DND-41 (cell line): ENCODE measurements at regions not wholly inside any gene's neighbourhood (a gene's known extent, or its start where the extent isn't known, plus 50 kb on each side); places are given as distances from the start of the nearest gene placed in this dataset.

ENCODE experiments used
- ATAC-seq: fragments of 200-7000 bp; cut with Tn5 transposase; 3 replicates; pipeline ENCODE4 v1.9.1; 2021; ENCODE audit warnings: low read depth; ENCODE audit not compliant: insufficient read depth
- DNase-seq: peaks from one replicate; pipeline ENCODE4 v3.0.0-alpha.2; 2020
- H2AFZ ChIP-seq: 2 replicates; pipeline ENCODE4 v1.6.0; 2012; ENCODE audit warnings: low read depth, low read length
- H3K27ac ChIP-seq: 2 replicates; pipeline ENCODE4 v1.5.1; 2012; ENCODE audit warnings: low read length, inconsistent platforms
- H3K27me3 ChIP-seq: fragments of 200-600 bp; sonication (generic); 2 replicates; pipeline ENCODE4 v1.6.0; 2012; ENCODE audit warnings: low read length, mild to moderate bottlenecking, inconsistent platforms; ENCODE audit not compliant: insufficient read depth, poor library complexity
- H3K36me3 ChIP-seq: 2 replicates; pipeline ENCODE4 v1.5.1; 2012; ENCODE audit warnings: low read length, inconsistent platforms; ENCODE audit not compliant: insufficient read depth
- H3K4me1 ChIP-seq: 2 replicates; pipeline ENCODE4 v1.5.1; 2012; ENCODE audit warnings: mild to moderate bottlenecking, low read length; ENCODE audit not compliant: insufficient read depth
- H3K4me2 ChIP-seq: 2 replicates; pipeline ENCODE4 v1.6.0; 2012; ENCODE audit warnings: mild to moderate bottlenecking, moderate library complexity, low read length, inconsistent platforms; ENCODE audit not compliant: insufficient read depth
- H3K4me3 ChIP-seq, 2 experiments: fragments of 200-600 bp in 1 of 2; shearing (Covaris generic) in 1 of 2; 2 replicates each; pipeline ENCODE4 v1.5.1; 2012 to 2016; ENCODE audit warnings: inconsistent platforms in 2 of 2, low read length in 2 of 2, mild to moderate bottlenecking in 2 of 2, low read depth in 1 of 2, moderate library complexity in 1 of 2
- H3K79me2 ChIP-seq: 2 replicates; pipeline ENCODE4 v1.6.0; 2012; ENCODE audit warnings: low read length, inconsistent platforms; ENCODE audit not compliant: insufficient read depth
- H3K9ac ChIP-seq: 2 replicates; pipeline ENCODE4 v1.6.0; 2012; ENCODE audit warnings: low read depth, mild to moderate bottlenecking, inconsistent platforms, low read length, moderate library complexity
- H3K9me3 ChIP-seq: 2 replicates; pipeline ENCODE4 v1.5.1; 2012; ENCODE audit warnings: low read length, moderate library complexity, mild to moderate bottlenecking, inconsistent platforms; ENCODE audit not compliant: insufficient read depth, severe bottlenecking
- H4K20me1 ChIP-seq: 2 replicates; pipeline ENCODE4 v1.6.0; 2012; ENCODE audit warnings: low read length; ENCODE audit not compliant: insufficient read depth
- CTCF ChIP-seq: IDR thresholded peaks from 2 replicates; pipeline ENCODE4 v1.5.1; 2012; ENCODE audit warnings: borderline replicate concordance, low read length, moderate library complexity, mild to moderate bottlenecking; ENCODE audit not compliant: poor library complexity, severe bottlenecking; ENCODE audit errors: extremely low read depth
- EZH2 ChIP-seq: IDR thresholded peaks from 3 replicates; pipeline ENCODE4 v1.6.1; 2012; ENCODE audit warnings: borderline replicate concordance, low read depth, mild to moderate bottlenecking, moderate library complexity, low read length, inconsistent platforms; ENCODE audit not compliant: severe bottlenecking

GRCh38 chr13:107832500-107833100 is 382.7 kb downstream of the LIG4 start:
- Histone ChIP-seq H3K4me2 (no peak overlapping the region), H3K4me1 (no peaks in the 10 kb centered on the region), H3K27me3 (no peaks in the 10 kb centered on the region), H3K9ac (no peak overlapping the region), H3K36me3 (no peaks in the 10 kb centered on the region), H3K9me3 (no peaks in the 10 kb centered on the region), H3K79me2 (no peaks in the 10 kb centered on the region), H3K27ac (no peak overlapping the region), H2AFZ (no peak overlapping the region), H3K4me3 (no peak overlapping the region), H4K20me1 (no peaks in the 10 kb centered on the region)
- no peak for ATAC-seq
- no peak for DNase-seq
- no peak for TF ChIP-seq EZH2
- no peak for TF ChIP-seq CTCF

GRCh38 chr13:107830804-107831203 is 384.5 kb downstream of the LIG4 start:
- no peaks in the 10 kb centered on the region for H3K79me2 ChIP-seq
- H3K9me3 ChIP-seq = no peaks in the 10 kb centered on the region
- ATAC-seq (no peak), DNase-seq (no peak)
- TF ChIP-seq EZH2 = no peak
- no peak overlapping the region for H2AFZ ChIP-seq
- no peaks in the 10 kb centered on the region for H3K4me1 ChIP-seq
- no peaks in the 10 kb centered on the region for H3K27me3 ChIP-seq
- H3K27ac ChIP-seq = no peak overlapping the region
- no peaks in the 10 kb centered on the region for H3K36me3 ChIP-seq
- no peak overlapping the region for H3K9ac ChIP-seq
- H3K4me3 ChIP-seq = no peak overlapping the region
- no peaks in the 10 kb centered on the region for H4K20me1 ChIP-seq
- H3K4me2 ChIP-seq = no peak overlapping the region

- Histone ChIP-seq H3K4me1 (no peaks in the 10 kb centered on the region), H2AFZ (no peak overlapping the region), H3K4me3 (no peak overlapping the region), H3K4me2 (no peak overlapping the region), H3K9me3 (no peaks in the 10 kb centered on the region), H3K36me3 (no peaks in the 10 kb centered on the region), H3K79me2 (no peaks in the 10 kb centered on the region), H3K27me3 (no peaks in the 10 kb centered on the region), H4K20me1 (no peaks in the 10 kb centered on the region), H3K27ac (no peak overlapping the region), H3K9ac (no peak overlapping the region)
- no peak for DNase-seq
- ATAC-seq = no peak
- no peak for TF ChIP-seq EZH2
- TF ChIP-seq CTCF = no peak
These were observed 387.3 kb downstream of the LIG4 start for GRCh38 chr13:107827840-107828549.

- Histone ChIP-seq H3K36me3 (no peaks in the 10 kb centered on the region), H3K4me1 (no peaks in the 10 kb centered on the region), H4K20me1 (no peaks in the 10 kb centered on the region), H3K4me3 (no peak overlapping the region), H3K9ac (no peak overlapping the region), H3K27ac (no peak overlapping the region), H3K4me2 (no peak overlapping the region), H2AFZ (no peak overlapping the region), H3K9me3 (no peaks in the 10 kb centered on the region), H3K27me3 (no peaks in the 10 kb centered on the region), H3K79me2 (no peaks in the 10 kb centered on the region)
- no peak for TF ChIP-seq EZH2
- TF ChIP-seq CTCF = no peak
- ATAC-seq (no peak), DNase-seq (no peak)
These were observed 390.7 kb downstream of the LIG4 start for GRCh38 chr13:107824635-107825034.
